ENCODE measurements at regions not wholly inside any gene's neighbourhood (a gene's known extent, or its start where the extent isn't known, plus 50 kb on each side); places are given as distances from the start of the nearest gene placed in this dataset.

GRCh38 chr18:27772081-27772480 is 404.8 kb downstream of the CDH2 start:
- TF ChIP-seq CTCF (conservative IDR thresholded peaks at IDR 0.05 in 1 of 2, IDR thresholded peaks at IDR 0.05 in 1 of 2; ENCODE audit: low read depth in 1 of 2, low read length in 2 of 2): no peak
- TF ChIP-seq EZH2 (IDR thresholded peaks at IDR 0.05; ENCODE audit: low read length, missing control alignments): no peak

Data from fibroblast of lung (primary cell).